Fibroblast of the aortic adventitia (primary cell): ENCODE measurements at regions not wholly inside any gene's neighbourhood (a gene's known extent, or its start where the extent isn't known, plus 50 kb on each side); places are given as distances from the start of the nearest gene placed in this dataset.

Experiments used
- DNase-seq: peaks from one replicate; pipeline ENCODE4 v3.0.0-alpha.2; 2010; ENCODE audit warnings: low read depth
- H3K4me3 ChIP-seq: 2 replicates; pipeline ENCODE4 v1.5.1; 2011; ENCODE audit warnings: low read depth, mild to moderate bottlenecking, control low read depth, low read length, moderate library complexity
- CTCF ChIP-seq: IDR thresholded peaks from 2 replicates; pipeline ENCODE4 v1.5.1; 2011; ENCODE audit warnings: mild to moderate bottlenecking, low read length, control low read depth, inconsistent platforms; ENCODE audit not compliant: insufficient read depth

GRCh38 chr4:123520325-123520724 is 123.7 kb downstream of the SPRY1 start:
- TF ChIP-seq CTCF, result no peak
- no peak for DNase-seq
- H3K4me3 ChIP-seq, result no peak overlapping the region

- TF ChIP-seq CTCF, result no peak
- no peak for DNase-seq
- no peak overlapping the region for H3K4me3 ChIP-seq
Observed at GRCh38 chr4:123522081-123522480, 125.5 kb downstream of the SPRY1 start.

GRCh38 chr4:123522646-123523045 is 126.1 kb downstream of the SPRY1 start:
- no peak for TF ChIP-seq CTCF
- DNase-seq, result no peak
- no peak overlapping the region for H3K4me3 ChIP-seq

GRCh38 chr4:123524958-123525628 is 128.5 kb downstream of the SPRY1 start:
- DNase-seq, result no peak
- H3K4me3 ChIP-seq, result no peak overlapping the region
- no peak for TF ChIP-seq CTCF

- no peak for DNase-seq
- H3K4me3 ChIP-seq, result no peak overlapping the region
- TF ChIP-seq CTCF, result no peak
Observed at GRCh38 chr4:123526511-123526910, 129.9 kb downstream of the SPRY1 start.

- DNase-seq, result no peak
- no peak overlapping the region for H3K4me3 ChIP-seq
- TF ChIP-seq CTCF, result no peak
Observed at GRCh38 chr4:123528501-123529277, 132.1 kb downstream of the SPRY1 start.
